ENCODE measurements at regions not wholly inside any gene's neighbourhood (a gene's known extent, or its start where the extent isn't known, plus 50 kb on each side); places are given as distances from the start of the nearest gene placed in this dataset.

- Histone ChIP-seq H3K36me3 (replicated peaks; ENCODE audit: low read depth, low read length) (no peaks in the 10 kb centered on the region), H4K20me1 (ENCODE audit: insufficient read depth, low read length) (no peaks in the 10 kb centered on the region), H3K9me3 (ENCODE audit: insufficient read depth, low read length) (no peaks in the 10 kb centered on the region), H2AFZ (ENCODE audit: low read depth, low read length) (no peak overlapping the region), H3K4me1 (ENCODE audit: low read length) (no peaks in the 10 kb centered on the region), H3K79me2 (ENCODE audit: low read length) (no peaks in the 10 kb centered on the region), H3K27ac (ENCODE audit: low read length) (no peak overlapping the region), H3K4me2 (ENCODE audit: low read length) (no peak overlapping the region), H3K9ac (ENCODE audit: low read length) (no peak overlapping the region), H3K27me3 (ENCODE audit: low read depth, low read length) (no peaks in the 10 kb centered on the region), H3K4me3 (ENCODE audit: low read length) (no peak overlapping the region)
- no peak for TF ChIP-seq EZH2phosphoT487 (IDR thresholded peaks at IDR 0.05; ENCODE audit: low read depth)
- TF ChIP-seq, protein P1, sequence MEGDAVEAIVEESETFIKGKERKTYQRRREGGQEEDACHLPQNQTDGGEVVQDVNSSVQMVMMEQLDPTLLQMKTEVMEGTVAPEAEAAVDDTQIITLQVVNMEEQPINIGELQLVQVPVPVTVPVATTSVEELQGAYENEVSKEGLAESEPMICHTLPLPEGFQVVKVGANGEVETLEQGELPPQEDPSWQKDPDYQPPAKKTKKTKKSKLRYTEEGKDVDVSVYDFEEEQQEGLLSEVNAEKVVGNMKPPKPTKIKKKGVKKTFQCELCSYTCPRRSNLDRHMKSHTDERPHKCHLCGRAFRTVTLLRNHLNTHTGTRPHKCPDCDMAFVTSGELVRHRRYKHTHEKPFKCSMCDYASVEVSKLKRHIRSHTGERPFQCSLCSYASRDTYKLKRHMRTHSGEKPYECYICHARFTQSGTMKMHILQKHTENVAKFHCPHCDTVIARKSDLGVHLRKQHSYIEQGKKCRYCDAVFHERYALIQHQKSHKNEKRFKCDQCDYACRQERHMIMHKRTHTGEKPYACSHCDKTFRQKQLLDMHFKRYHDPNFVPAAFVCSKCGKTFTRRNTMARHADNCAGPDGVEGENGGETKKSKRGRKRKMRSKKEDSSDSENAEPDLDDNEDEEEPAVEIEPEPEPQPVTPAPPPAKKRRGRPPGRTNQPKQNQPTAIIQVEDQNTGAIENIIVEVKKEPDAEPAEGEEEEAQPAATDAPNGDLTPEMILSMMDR (IDR thresholded peaks at IDR 0.05; ENCODE audit: low read depth, low read length) = no peak
Observed at GRCh38 chr10:56508562-56508961, 147.5 kb upstream of the ZWINT start.

- no peak overlapping the region for H2AFZ ChIP-seq (ENCODE audit: low read depth, low read length)
- TF ChIP-seq EZH2phosphoT487 (IDR thresholded peaks at IDR 0.05; ENCODE audit: low read depth) = no peak
- TF ChIP-seq, protein P1 (IDR thresholded peaks at IDR 0.05; ENCODE audit: low read depth, low read length) = no peak
- H4K20me1 ChIP-seq (ENCODE audit: insufficient read depth, low read length) = no peaks in the 10 kb centered on the region
- no peaks in the 10 kb centered on the region for H3K4me1 ChIP-seq (ENCODE audit: low read length)
- no peak overlapping the region for H3K27ac ChIP-seq (ENCODE audit: low read length)
- H3K79me2 ChIP-seq (ENCODE audit: low read length) = no peaks in the 10 kb centered on the region
- H3K36me3 ChIP-seq (replicated peaks; ENCODE audit: low read depth, low read length) = no peaks in the 10 kb centered on the region
- H3K27me3 ChIP-seq (ENCODE audit: low read depth, low read length) = no peaks in the 10 kb centered on the region
- no peak overlapping the region for H3K4me3 ChIP-seq (ENCODE audit: low read length)
- H3K4me2 ChIP-seq (ENCODE audit: low read length) = no peak overlapping the region
- no peak overlapping the region for H3K9ac ChIP-seq (ENCODE audit: low read length)
- H3K9me3 ChIP-seq (ENCODE audit: insufficient read depth, low read length) = no peaks in the 10 kb centered on the region
Observed at GRCh38 chr10:56507033-56507432, 146.0 kb upstream of the ZWINT start.

DNA sequence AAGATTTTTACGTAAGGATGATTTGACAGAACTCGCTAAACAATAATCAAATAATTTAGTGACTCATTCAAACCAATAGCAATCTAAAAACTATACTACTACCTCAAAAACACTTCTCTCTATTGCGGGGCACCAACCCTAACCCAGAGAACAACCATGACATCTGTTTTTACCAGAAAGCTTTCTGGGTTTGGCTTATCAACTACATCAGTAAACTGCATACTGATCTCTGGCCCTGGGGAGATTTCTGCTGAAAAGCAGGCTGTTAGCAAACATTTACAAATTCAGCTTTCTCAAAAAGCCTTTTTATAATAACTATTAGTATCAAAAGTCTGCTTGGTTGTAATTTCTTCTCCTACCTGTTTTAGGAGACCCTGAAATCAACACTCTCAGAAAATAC lies 144.5 kb upstream of the ZWINT start:
- Histone ChIP-seq H3K9ac (ENCODE audit: low read length) (no peak overlapping the region), H3K27me3 (ENCODE audit: low read depth, low read length) (no peaks in the 10 kb centered on the region), H3K9me3 (ENCODE audit: insufficient read depth, low read length) (no peaks in the 10 kb centered on the region), H3K79me2 (ENCODE audit: low read length) (no peaks in the 10 kb centered on the region), H3K4me3 (ENCODE audit: low read length) (no peak overlapping the region), H3K27ac (ENCODE audit: low read length) (no peak overlapping the region), H3K4me2 (ENCODE audit: low read length) (no peak overlapping the region), H4K20me1 (ENCODE audit: insufficient read depth, low read length) (no peaks in the 10 kb centered on the region), H2AFZ (ENCODE audit: low read depth, low read length) (no peak overlapping the region), H3K36me3 (replicated peaks; ENCODE audit: low read depth, low read length) (no peaks in the 10 kb centered on the region), H3K4me1 (ENCODE audit: low read length) (no peaks in the 10 kb centered on the region)
- no peak for TF ChIP-seq EZH2phosphoT487 (IDR thresholded peaks at IDR 0.05; ENCODE audit: low read depth)
- TF ChIP-seq, protein P1 (IDR thresholded peaks at IDR 0.05; ENCODE audit: low read depth, low read length) = no peak

DNA sequence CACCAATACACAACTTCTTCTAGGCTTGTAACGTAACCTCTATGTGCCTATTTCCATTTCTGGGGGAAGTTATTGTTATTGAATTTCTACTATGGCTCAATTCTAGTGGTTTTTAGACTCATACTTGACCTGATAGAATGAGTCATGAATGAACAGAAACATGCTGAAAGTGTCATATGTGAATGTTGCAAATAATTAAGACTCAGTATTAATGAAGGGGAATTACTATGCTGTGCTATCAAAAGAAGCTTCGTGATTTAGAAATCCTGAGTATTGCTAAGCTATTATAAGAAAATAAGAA lies 135.1 kb upstream of the ZWINT start:
- no peak overlapping the region for H3K27ac ChIP-seq (ENCODE audit: low read length)
- H3K9ac ChIP-seq (ENCODE audit: low read length) = no peak overlapping the region
- no peaks in the 10 kb centered on the region for H3K36me3 ChIP-seq (replicated peaks; ENCODE audit: low read depth, low read length)
- H3K4me3 ChIP-seq (ENCODE audit: low read length) = peak overlapping the region; percentile 27
- no peak overlapping the region for H2AFZ ChIP-seq (ENCODE audit: low read depth, low read length)
- no peaks in the 10 kb centered on the region for H3K79me2 ChIP-seq (ENCODE audit: low read length)
- peak overlapping the region; percentile 63 for H3K4me2 ChIP-seq (ENCODE audit: low read length)
- TF ChIP-seq, protein P1 (IDR thresholded peaks at IDR 0.05; ENCODE audit: low read depth, low read length) = no peak
- no peak for TF ChIP-seq EZH2phosphoT487 (IDR thresholded peaks at IDR 0.05; ENCODE audit: low read depth)
- H3K4me1 ChIP-seq (ENCODE audit: low read length) = peaks cover 15% of the 10 kb centered on the region
- H4K20me1 ChIP-seq (ENCODE audit: insufficient read depth, low read length) = no peaks in the 10 kb centered on the region
- no peaks in the 10 kb centered on the region for H3K27me3 ChIP-seq (ENCODE audit: low read depth, low read length)
- no peaks in the 10 kb centered on the region for H3K9me3 ChIP-seq (ENCODE audit: insufficient read depth, low read length)

Data from OCI-LY3 (cell line).